Activated CD4-positive, alpha-beta T cell treated with anti-CD3 and anti-CD28 coated beads for 36 hours (primary cell): ENCODE measurements at regions not wholly inside any gene's neighbourhood (a gene's known extent, or its start where the extent isn't known, plus 50 kb on each side); places are given as distances from the start of the nearest gene placed in this dataset.

Experiments used
- ATAC-seq: fragments of 200-7000 bp; cut with Tn5 transposase; one replicate; pipeline ENCODE4 v1.10.0; 2021; ENCODE audit warnings: mild to moderate bottlenecking, moderate library complexity
- CTCF ChIA-PET: fragments of 350-600 bp; sonication (Branson Sonifier 250); formaldehyde crosslinking; loops from one replicate; lab custom pipeline; 2021; ENCODE audit warnings: antibody characterized with exemption; lab: Charles Lee
- POLR2A ChIA-PET: fragments of 350-600 bp; sonication (Branson Sonifier 250); formaldehyde crosslinking; loops from one replicate; lab custom pipeline; 2021; ENCODE audit warnings: antibody characterized with exemption, inconsistent platforms; lab: Charles Lee
- DNase-seq: peaks from one replicate; pipeline ENCODE4 v3.0.0-alpha.2; 2020
- H3K27ac Mint-ChIP-seq: one replicate; pipeline ENCODE4 v1.8.0; 2021; ENCODE audit warnings: mixed read lengths
- H3K27me3 Mint-ChIP-seq: one replicate; pipeline ENCODE4 v1.8.0; 2021; ENCODE audit warnings: mixed read lengths
- H3K36me3 Mint-ChIP-seq: one replicate; pipeline ENCODE4 v1.8.0; 2021; ENCODE audit warnings: low read depth, mixed read lengths
- H3K4me1 Mint-ChIP-seq: one replicate; pipeline ENCODE4 v1.8.0; 2021; ENCODE audit warnings: mixed read lengths
- H3K4me3 Mint-ChIP-seq: one replicate; pipeline ENCODE4 v1.8.0; 2021; ENCODE audit warnings: mild to moderate bottlenecking, moderate library complexity, mixed read lengths
- H3K9me3 Mint-ChIP-seq: one replicate; pipeline ENCODE4 v1.8.0; 2021; ENCODE audit warnings: low read depth, mixed read lengths
- intact Hi-C, 2 experiments: fragments of 100-400 bp; cut with DNase I in 1 of 2; cut with micrococcal nuclease in 1 of 2; formaldehyde crosslinking; loops; one replicate each; pipeline versions ENCODE4 v1.14.2 to v1.15.1; 2022 to 2024; cut with DNase I, micrococcal nuclease

GRCh38 chr5:96340357-96340756, 92.7 kb downstream of the PCSK1 start:
- H3K27me3 Mint-ChIP-seq, result peaks cover 17% of the 10 kb centered on the region
- H3K4me3 Mint-ChIP-seq, result no peak overlapping the region
- DNase-seq (no peak), ATAC-seq (no peak)
- ChIA-PET CTCF (interaction anchor here (0.6 to 1.8 kb wide), 5 partner anchors 255 to 559 kb away, joined by 3 to 9 read pairs (median 3); no protein-coding TSS in a partner anchor), POLR2A (no interaction called here)
- no peaks in the 10 kb centered on the region for H3K9me3 Mint-ChIP-seq
- no peaks in the 10 kb centered on the region for H3K36me3 Mint-ChIP-seq
- H3K4me1 Mint-ChIP-seq, result peaks cover 24% of the 10 kb centered on the region
- intact Hi-C loops, result loop anchor here in 1 of 2 experiments (10.0 kb wide), 2 partner anchors 364 to 414 kb away; no protein-coding TSS in a partner anchor
- H3K27ac Mint-ChIP-seq, result no peak overlapping the region

- peaks cover 17% of the 10 kb centered on the region for H3K27me3 Mint-ChIP-seq
- POLR2A ChIA-PET, result no interaction called here
- no peak for ATAC-seq
- intact Hi-C loops, result loop anchor here (5.0 to 10.0 kb wide), 5 partner anchors 118 to 695 kb away; partner anchors contain the start of gene RFESD (in 1 of the 2)
- no peak for DNase-seq
- H3K27ac Mint-ChIP-seq, result no peak overlapping the region
- CTCF ChIA-PET, result interaction anchor here (0.9 to 1.8 kb wide), 3 partner anchors 12 to 558 kb away, joined by 3 to 9 read pairs (median 3); no protein-coding TSS in a partner anchor
- no peaks in the 10 kb centered on the region for H3K9me3 Mint-ChIP-seq
- peaks cover 19% of the 10 kb centered on the region for H3K4me1 Mint-ChIP-seq
- no peak overlapping the region for H3K4me3 Mint-ChIP-seq
- no peaks in the 10 kb centered on the region for H3K36me3 Mint-ChIP-seq
Observed at GRCh38 chr5:96339862-96340261, 93.2 kb downstream of the PCSK1 start.

- peaks cover 9% of the 10 kb centered on the region for H3K4me1 Mint-ChIP-seq
- CTCF ChIA-PET, result interaction anchor here (0.6 to 4.9 kb wide), 7 partner anchors 8 to 557 kb away, joined by 3 to 28 read pairs (median 3); no protein-coding TSS in a partner anchor
- H3K4me3 Mint-ChIP-seq, result no peak overlapping the region
- no peaks in the 10 kb centered on the region for H3K36me3 Mint-ChIP-seq
- intact Hi-C loops, result loop anchor here in 1 of 2 experiments (5.0 to 10.0 kb wide), 3 partner anchors 117 to 694 kb away; partner anchors contain the start of gene RFESD
- ATAC-seq (no peak), DNase-seq (no peak)
- H3K27me3 Mint-ChIP-seq, result peaks cover 14% of the 10 kb centered on the region
- H3K9me3 Mint-ChIP-seq, result no peaks in the 10 kb centered on the region
- no peak overlapping the region for H3K27ac Mint-ChIP-seq
- POLR2A ChIA-PET, result no interaction called here
Observed at GRCh38 chr5:96338624-96339415, 94.2 kb downstream of the PCSK1 start.

- CTCF ChIA-PET, result interaction anchor here (0.6 to 4.9 kb wide), 9 partner anchors 8 to 482 kb away, joined by 3 to 28 read pairs (median 3); no protein-coding TSS in a partner anchor
- intact Hi-C loops, result loop anchor here in 1 of 2 experiments (5.0 to 10.0 kb wide), 3 partner anchors 116 to 693 kb away; partner anchors contain the start of gene RFESD
Observed at GRCh38 chr5:96338091-96338490, 95.0 kb downstream of the PCSK1 start.

GRCh38 chr5:96337048-96337781, 95.8 kb downstream of the PCSK1 start:
- Mint-ChIP-seq H3K36me3 (no peaks in the 10 kb centered on the region), H3K4me3 (no peak overlapping the region), H3K27ac (no peak overlapping the region), H3K27me3 (peaks cover 21% of the 10 kb centered on the region), H3K4me1 (peaks cover 9% of the 10 kb centered on the region), H3K9me3 (no peaks in the 10 kb centered on the region)
- no peak for ATAC-seq
- intact Hi-C loops, result loop anchor here (2.0 to 10.0 kb wide), 5 partner anchors 56 to 692 kb away; partner anchors contain the start of gene RFESD (in 1 of the 2)
- CTCF ChIA-PET, result interaction anchor here (0.6 to 4.9 kb wide), 27 partner anchors 8 to 522 kb away, joined by 3 to 28 read pairs (median 4); no protein-coding TSS in a partner anchor
- DNase-seq, result no peak
- POLR2A ChIA-PET, result no interaction called here

More at GRCh38 chr5:96338091-96338490, 95.0 kb downstream of the PCSK1 start:
- no peak for ATAC-seq
- no peak for DNase-seq
- peaks cover 14% of the 10 kb centered on the region for H3K27me3 Mint-ChIP-seq
- no peak overlapping the region for H3K4me3 Mint-ChIP-seq
- no peaks in the 10 kb centered on the region for H3K9me3 Mint-ChIP-seq
- no peak overlapping the region for H3K27ac Mint-ChIP-seq
- H3K36me3 Mint-ChIP-seq, result no peaks in the 10 kb centered on the region
- POLR2A ChIA-PET, result no interaction called here
- peaks cover 9% of the 10 kb centered on the region for H3K4me1 Mint-ChIP-seq

GRCh38 chr5:96336351-96336985, 96.6 kb downstream of the PCSK1 start:
- no peak overlapping the region for H3K27ac Mint-ChIP-seq
- ChIA-PET POLR2A (no interaction called here), CTCF (interaction anchor here (0.6 to 4.9 kb wide), 48 partner anchors 9 to 815 kb away, joined by 3 to 28 read pairs (median 4); no protein-coding TSS in a partner anchor)
- DNase-seq, result peak; percentile 74
- H3K36me3 Mint-ChIP-seq, result no peaks in the 10 kb centered on the region
- no peaks in the 10 kb centered on the region for H3K9me3 Mint-ChIP-seq
- H3K27me3 Mint-ChIP-seq, result peaks cover 26% of the 10 kb centered on the region
- intact Hi-C loops, result loop anchor here (1.0 to 10.0 kb wide), 9 partner anchors 56 to 692 kb away; partner anchors contain the start of genes ELL2 (in 2 of the 2) and RFESD (in 1 of the 2)
- ATAC-seq, result peak; percentile 82
- no peak overlapping the region for H3K4me3 Mint-ChIP-seq
- H3K4me1 Mint-ChIP-seq, result peaks cover 9% of the 10 kb centered on the region

- H3K36me3 Mint-ChIP-seq, result no peaks in the 10 kb centered on the region
- intact Hi-C loops, result loop anchor here (1.0 to 10.0 kb wide), 9 partner anchors 55 to 691 kb away; partner anchors contain the start of genes ELL2 (in 2 of the 2) and RFESD (in 1 of the 2)
- ChIA-PET CTCF (interaction anchor here (0.6 to 4.9 kb wide), 41 partner anchors 8 to 815 kb away, joined by 3 to 28 read pairs (median 4); no protein-coding TSS in a partner anchor), POLR2A (no interaction called here)
- ATAC-seq (peak; percentile 82), DNase-seq (peak; percentile 25)
- peaks cover 9% of the 10 kb centered on the region for H3K4me1 Mint-ChIP-seq
- H3K27ac Mint-ChIP-seq, result no peak overlapping the region
- H3K4me3 Mint-ChIP-seq, result no peak overlapping the region
- H3K27me3 Mint-ChIP-seq, result peaks cover 26% of the 10 kb centered on the region
- H3K9me3 Mint-ChIP-seq, result no peaks in the 10 kb centered on the region
Observed at GRCh38 chr5:96335873-96336272, 97.2 kb downstream of the PCSK1 start.

- POLR2A ChIA-PET, result no interaction called here
- intact Hi-C loops, result loop anchor here in 1 of 2 experiments (10.0 kb wide), 2 partner anchors 269 to 689 kb away; partner anchors contain the start of gene RFESD
- no peaks in the 10 kb centered on the region for H3K36me3 Mint-ChIP-seq
- H3K4me1 Mint-ChIP-seq, result peaks cover 7% of the 10 kb centered on the region
- peaks cover 25% of the 10 kb centered on the region for H3K27me3 Mint-ChIP-seq
- CTCF ChIA-PET, result interaction anchor here (0.7 kb wide), 1 partner anchor 499 kb away, joined by 3 read pairs; no protein-coding TSS in a partner anchor
- DNase-seq (no peak), ATAC-seq (no peak)
- no peak overlapping the region for H3K4me3 Mint-ChIP-seq
- no peak overlapping the region for H3K27ac Mint-ChIP-seq
- no peaks in the 10 kb centered on the region for H3K9me3 Mint-ChIP-seq
Observed at GRCh38 chr5:96333391-96333790, 99.7 kb downstream of the PCSK1 start.

- intact Hi-C loops, result loop anchor here in 1 of 2 experiments (10.0 kb wide), 2 partner anchors 268 to 688 kb away; partner anchors contain the start of gene RFESD
- Mint-ChIP-seq H3K4me3 (no peak overlapping the region), H3K9me3 (no peaks in the 10 kb centered on the region), H3K36me3 (no peaks in the 10 kb centered on the region), H3K4me1 (peaks cover 7% of the 10 kb centered on the region), H3K27me3 (peaks cover 27% of the 10 kb centered on the region), H3K27ac (no peak overlapping the region)
- no peak for ATAC-seq
- DNase-seq, result no peak
- CTCF ChIA-PET, result interaction anchor here (0.6 to 0.7 kb wide), 2 partner anchors 321 to 498 kb away, joined by 3 read pairs; no protein-coding TSS in a partner anchor
- POLR2A ChIA-PET, result no interaction called here
Observed at GRCh38 chr5:96332535-96333366, 100.3 kb downstream of the PCSK1 start.
